GM18507 (cell line): ENCODE measurements at regions not wholly inside any gene's neighbourhood (a gene's known extent, or its start where the extent isn't known, plus 50 kb on each side); places are given as distances from the start of the nearest gene placed in this dataset.

ENCODE experiments used
- DNase-seq: peaks from one replicate; pipeline ENCODE4 v3.0.0; 2011; ENCODE audit warnings: low read depth; ENCODE audit not compliant: insufficient read length; ENCODE audit errors: extremely low spot score
- FAIRE-seq: peaks from 2 replicates; lab custom pipeline; 2011; peaks lifted over from hg19 to GRCh38; lab: Jason Lieb, UNC

- FAIRE-seq: no peak
Measured at GRCh38 chr19:32022044-32022640, 323.3 kb upstream of the ZNF507 start.

GRCh38 chr19:32022731-32023563 is 322.5 kb upstream of the ZNF507 start:
- FAIRE-seq (no peak), DNase-seq (no peak)

More at GRCh38 chr19:32022044-32022640, 323.3 kb upstream of the ZNF507 start:
- DNase-seq: no peak

- FAIRE-seq: no peak
- no peak for DNase-seq
Measured at GRCh38 chr19:32023564-32023832, 321.9 kb upstream of the ZNF507 start.

- FAIRE-seq (no peak), DNase-seq (no peak)
Measured at GRCh38 chr19:32029235-32029634, 316.2 kb upstream of the ZNF507 start.

GRCh38 chr19:32032561-32032960 is 312.8 kb upstream of the ZNF507 start:
- no peak for DNase-seq
- no peak for FAIRE-seq

GRCh38 chr19:32035626-32036025 is 309.8 kb upstream of the ZNF507 start:
- FAIRE-seq (no peak), DNase-seq (no peak)

- DNase-seq: no peak
- FAIRE-seq: no peak
Measured at GRCh38 chr19:32038021-32038920, 307.1 kb upstream of the ZNF507 start.

GRCh38 chr19:32038961-32039360 is 306.4 kb upstream of the ZNF507 start:
- no peak for FAIRE-seq

GRCh38 chr19:32039440-32039839 is 306.0 kb upstream of the ZNF507 start:
- DNase-seq (no peak), FAIRE-seq (no peak)

More at GRCh38 chr19:32038961-32039360, 306.4 kb upstream of the ZNF507 start:
- no peak for DNase-seq

- FAIRE-seq (no peak), DNase-seq (no peak)
Measured at GRCh38 chr19:32040236-32040635, 305.2 kb upstream of the ZNF507 start.

GRCh38 chr19:32041681-32042292 is 303.6 kb upstream of the ZNF507 start:
- DNase-seq (no peak), FAIRE-seq (no peak)

GRCh38 chr19:32047788-32048187 is 297.6 kb upstream of the ZNF507 start:
- no peak for FAIRE-seq
- no peak for DNase-seq

GRCh38 chr19:32053376-32053775 is 292.0 kb upstream of the ZNF507 start:
- FAIRE-seq: no peak
- no peak for DNase-seq

- no peak for DNase-seq
- no peak for FAIRE-seq
Measured at GRCh38 chr19:32053861-32054260, 291.5 kb upstream of the ZNF507 start.

- FAIRE-seq: no peak
- no peak for DNase-seq
Measured at GRCh38 chr19:32058131-32058530, 287.3 kb upstream of the ZNF507 start.

- DNase-seq: no peak
- no peak for FAIRE-seq
Measured at GRCh38 chr19:32061315-32061714, 284.1 kb upstream of the ZNF507 start.

- FAIRE-seq (no peak), DNase-seq (no peak)
Measured at GRCh38 chr19:32063601-32064000, 281.8 kb upstream of the ZNF507 start.

GRCh38 chr19:32066056-32066455 is 279.4 kb upstream of the ZNF507 start:
- no peak for DNase-seq

GRCh38 chr19:32067685-32068084 is 277.7 kb upstream of the ZNF507 start:
- DNase-seq: no peak
- FAIRE-seq: no peak

More at GRCh38 chr19:32066056-32066455, 279.4 kb upstream of the ZNF507 start:
- no peak for FAIRE-seq

GRCh38 chr19:32068793-32069192 is 276.6 kb upstream of the ZNF507 start:
- FAIRE-seq (no peak), DNase-seq (no peak)
